GM23338 (cell line): ENCODE measurements at regions not wholly inside any gene's neighbourhood (a gene's known extent, or its start where the extent isn't known, plus 50 kb on each side); places are given as distances from the start of the nearest gene placed in this dataset.

Source experiments
- ATAC-seq: fragments of 200-7000 bp; cut with Tn5 transposase; 3 replicates; pipeline ENCODE4 v1.9.1; 2020
- DNase-seq: peaks from one replicate; pipeline ENCODE4 v3.0.0-alpha.2; 2015; ENCODE audit warnings: low spot score
- H2AFZ ChIP-seq: fragments of 200-600 bp; sonication (generic); 2 replicates; pipeline ENCODE4 v1.8.0; 2016; ENCODE audit warnings: antibody characterized with exemption, mild to moderate bottlenecking, moderate library complexity
- H3F3A ChIP-seq: fragments of 200-600 bp; sonication (generic); replicated peaks from 2 replicates; pipeline ENCODE4 v1.8.0; 2017; ENCODE audit warnings: antibody characterized with exemption, mixed run types, low read depth
- H3K27ac ChIP-seq: fragments of 200-600 bp; sonication (generic); 2 replicates; pipeline ENCODE4 v1.6.1; 2016; ENCODE audit warnings: low read depth
- H3K27me3 ChIP-seq: fragments of 200-600 bp; sonication (generic); 2 replicates; pipeline ENCODE4 v1.8.0; 2016; ENCODE audit warnings: mild to moderate bottlenecking, mixed run types, moderate library complexity; ENCODE audit not compliant: insufficient read depth
- H3K36me3 ChIP-seq: fragments of 200-600 bp; sonication (generic); 2 replicates; pipeline ENCODE4 v1.8.0; 2016; ENCODE audit warnings: mild to moderate bottlenecking; ENCODE audit not compliant: insufficient read depth
- H3K4me1 ChIP-seq: fragments of 200-600 bp; sonication (generic); 2 replicates; pipeline ENCODE4 v1.8.0; 2016; ENCODE audit warnings: mild to moderate bottlenecking, moderate library complexity; ENCODE audit not compliant: insufficient read depth
- H3K4me2 ChIP-seq: fragments of 200-600 bp; sonication (generic); 2 replicates; pipeline ENCODE4 v1.7.1; 2017; ENCODE audit warnings: mixed run types
- H3K4me3 ChIP-seq: fragments of 200-600 bp; sonication (generic); 2 replicates; pipeline ENCODE4 v1.6.1; 2016; ENCODE audit warnings: mixed run types
- H3K79me2 ChIP-seq: fragments of 200-600 bp; sonication (generic); replicated peaks from 2 replicates; pipeline ENCODE4 v1.8.0; 2017; ENCODE audit warnings: mild to moderate bottlenecking; ENCODE audit not compliant: insufficient read depth
- H3K9me2 ChIP-seq: fragments of 200-600 bp; sonication (generic); 2 replicates; pipeline ENCODE4 v1.8.0; 2017; ENCODE audit not compliant: insufficient read depth
- H4K20me1 ChIP-seq: fragments of 200-600 bp; sonication (generic); replicated peaks from 2 replicates; pipeline ENCODE4 v1.8.0; 2017; ENCODE audit warnings: mild to moderate bottlenecking; ENCODE audit not compliant: insufficient read depth
- H3K27ac Mint-ChIP-seq: 2 replicates; pipeline ENCODE4 v1.8.0; 2020; ENCODE audit warnings: inconsistent platforms, mild to moderate bottlenecking, moderate library complexity, mixed read lengths
- H3K27me3 Mint-ChIP-seq: 3 replicates; pipeline ENCODE4 v1.8.0; 2022; ENCODE audit warnings: low read depth, mild to moderate bottlenecking, moderate library complexity, mixed read lengths, inconsistent platforms; ENCODE audit not compliant: insufficient read depth, poor library complexity
- H3K36me3 Mint-ChIP-seq: 3 replicates; pipeline ENCODE4 v1.8.0; 2021; ENCODE audit warnings: low read depth, mild to moderate bottlenecking, inconsistent platforms, moderate library complexity, mixed read lengths
- H3K4me1 Mint-ChIP-seq: 3 replicates; pipeline ENCODE4 v1.8.0; 2020; ENCODE audit warnings: mild to moderate bottlenecking, inconsistent platforms, mixed read lengths
- H3K4me3 Mint-ChIP-seq: 3 replicates; pipeline ENCODE4 v1.8.0; 2021; ENCODE audit warnings: moderate library complexity, mild to moderate bottlenecking, inconsistent platforms, mixed read lengths
- H3K9me3 Mint-ChIP-seq: 3 replicates; pipeline ENCODE4 v1.8.0; 2020; ENCODE audit warnings: moderate library complexity, mild to moderate bottlenecking, inconsistent platforms, mixed read lengths
- CREB1 ChIP-seq: fragments of 250-450 bp; sonication (Bioruptor Pico); IDR thresholded peaks from 2 replicates; pipeline ENCODE4 v1.5.0; 2020; ENCODE audit warnings: low read depth, mild to moderate bottlenecking, moderate library complexity
- ETS1 ChIP-seq: IDR thresholded peaks from 2 replicates; pipeline ENCODE4 v1.6.1; 2016; ENCODE audit warnings: antibody characterized with exemption
- EZH2 ChIP-seq: fragments of 200-600 bp; sonication (generic); IDR thresholded peaks from one replicate; pipeline ENCODE4 v1.8.0; 2017; ENCODE audit warnings: antibody characterized with exemption, mild to moderate bottlenecking, low read depth; ENCODE audit not compliant: unreplicated experiment
- EZH2phosphoT487 ChIP-seq: fragments of 200-600 bp; sonication (generic); IDR thresholded peaks from one replicate; pipeline ENCODE4 v1.8.1; 2018; ENCODE audit warnings: antibody characterized with exemption; ENCODE audit not compliant: unreplicated experiment
- JUNB ChIP-seq: IDR thresholded peaks from one replicate; pipeline ENCODE4 v1.6.1; 2016; ENCODE audit warnings: antibody characterized with exemption; ENCODE audit not compliant: unreplicated experiment
- NANOG ChIP-seq: IDR thresholded peaks from 2 replicates; pipeline ENCODE4 v1.6.1; 2016; ENCODE audit warnings: antibody characterized with exemption, borderline replicate concordance
- POLR2AphosphoS5 ChIP-seq: IDR thresholded peaks from 2 replicates; pipeline ENCODE4 v1.6.1; 2016; ENCODE audit warnings: antibody characterized with exemption, low read depth
- STAT1 ChIP-seq: IDR thresholded peaks from one replicate; pipeline ENCODE4 v1.6.1; 2016; ENCODE audit warnings: antibody characterized with exemption; ENCODE audit not compliant: unreplicated experiment
- ZNF331 ChIP-seq: fragments of 250-450 bp; sonication (Bioruptor Pico); IDR thresholded peaks from 2 replicates; pipeline ENCODE4 v1.5.0; 2020; ENCODE audit warnings: low read depth, mild to moderate bottlenecking, moderate library complexity
- TF ChIP-seq, protein P1 (sequence below), 2 experiments: fragments of 200-600 bp in 1 of 2; sonication (generic) in 1 of 2; conservative IDR thresholded peaks; 2 replicates each; pipeline versions ENCODE4 v1.5.1 to v1.6.1; 2016 to 2017; ENCODE audit warnings: antibody characterized with exemption in 2 of 2, low read depth in 2 of 2, mild to moderate bottlenecking in 2 of 2, moderate library complexity in 1 of 2
- TF ChIP-seq, protein P2 (sequence below): IDR thresholded peaks from one replicate; pipeline ENCODE4 v1.6.1; 2018; ENCODE audit warnings: antibody characterized with exemption; ENCODE audit not compliant: unreplicated experiment
- TF ChIP-seq, protein P3 (sequence below): fragments of 250-450 bp; sonication (Bioruptor Pico); IDR thresholded peaks from 2 replicates; pipeline ENCODE4 v1.5.0; 2020; ENCODE audit warnings: mild to moderate bottlenecking, moderate library complexity

GRCh38 chr16:63516394-63516793, 1480.2 kb upstream of the CDH8 start:
- Histone ChIP-seq H3K4me1 (no peaks in the 10 kb centered on the region), H3K9me2 (no peaks in the 10 kb centered on the region), H3F3A (no peaks in the 10 kb centered on the region), H3K27me3 (no peaks in the 10 kb centered on the region), H3K27ac (no peak overlapping the region), H2AFZ (no peak overlapping the region), H3K4me3 (no peak overlapping the region), H3K4me2 (no peak overlapping the region), H3K36me3 (no peaks in the 10 kb centered on the region), H3K79me2 (no peaks in the 10 kb centered on the region), H4K20me1 (no peaks in the 10 kb centered on the region)
- H3K9me3 Mint-ChIP-seq: no peaks in the 10 kb centered on the region
- H3K27ac Mint-ChIP-seq: no peak overlapping the region
- TF ChIP-seq JUNB (no peak), ZNF331 (CRISPR knock-in tag) (no peak), CREB1 (CRISPR knock-in tag) (no peak), STAT1 (no peak), NANOG (no peak), ETS1 (no peak), POLR2AphosphoS5 (no peak), EZH2 (no peak), EZH2phosphoT487 (no peak)
- TF ChIP-seq, protein P1, sequence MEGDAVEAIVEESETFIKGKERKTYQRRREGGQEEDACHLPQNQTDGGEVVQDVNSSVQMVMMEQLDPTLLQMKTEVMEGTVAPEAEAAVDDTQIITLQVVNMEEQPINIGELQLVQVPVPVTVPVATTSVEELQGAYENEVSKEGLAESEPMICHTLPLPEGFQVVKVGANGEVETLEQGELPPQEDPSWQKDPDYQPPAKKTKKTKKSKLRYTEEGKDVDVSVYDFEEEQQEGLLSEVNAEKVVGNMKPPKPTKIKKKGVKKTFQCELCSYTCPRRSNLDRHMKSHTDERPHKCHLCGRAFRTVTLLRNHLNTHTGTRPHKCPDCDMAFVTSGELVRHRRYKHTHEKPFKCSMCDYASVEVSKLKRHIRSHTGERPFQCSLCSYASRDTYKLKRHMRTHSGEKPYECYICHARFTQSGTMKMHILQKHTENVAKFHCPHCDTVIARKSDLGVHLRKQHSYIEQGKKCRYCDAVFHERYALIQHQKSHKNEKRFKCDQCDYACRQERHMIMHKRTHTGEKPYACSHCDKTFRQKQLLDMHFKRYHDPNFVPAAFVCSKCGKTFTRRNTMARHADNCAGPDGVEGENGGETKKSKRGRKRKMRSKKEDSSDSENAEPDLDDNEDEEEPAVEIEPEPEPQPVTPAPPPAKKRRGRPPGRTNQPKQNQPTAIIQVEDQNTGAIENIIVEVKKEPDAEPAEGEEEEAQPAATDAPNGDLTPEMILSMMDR (conservative IDR thresholded peaks at IDR 0.05; ENCODE audit: low read depth in 2 of 2): no peak
- TF ChIP-seq, protein P2, sequence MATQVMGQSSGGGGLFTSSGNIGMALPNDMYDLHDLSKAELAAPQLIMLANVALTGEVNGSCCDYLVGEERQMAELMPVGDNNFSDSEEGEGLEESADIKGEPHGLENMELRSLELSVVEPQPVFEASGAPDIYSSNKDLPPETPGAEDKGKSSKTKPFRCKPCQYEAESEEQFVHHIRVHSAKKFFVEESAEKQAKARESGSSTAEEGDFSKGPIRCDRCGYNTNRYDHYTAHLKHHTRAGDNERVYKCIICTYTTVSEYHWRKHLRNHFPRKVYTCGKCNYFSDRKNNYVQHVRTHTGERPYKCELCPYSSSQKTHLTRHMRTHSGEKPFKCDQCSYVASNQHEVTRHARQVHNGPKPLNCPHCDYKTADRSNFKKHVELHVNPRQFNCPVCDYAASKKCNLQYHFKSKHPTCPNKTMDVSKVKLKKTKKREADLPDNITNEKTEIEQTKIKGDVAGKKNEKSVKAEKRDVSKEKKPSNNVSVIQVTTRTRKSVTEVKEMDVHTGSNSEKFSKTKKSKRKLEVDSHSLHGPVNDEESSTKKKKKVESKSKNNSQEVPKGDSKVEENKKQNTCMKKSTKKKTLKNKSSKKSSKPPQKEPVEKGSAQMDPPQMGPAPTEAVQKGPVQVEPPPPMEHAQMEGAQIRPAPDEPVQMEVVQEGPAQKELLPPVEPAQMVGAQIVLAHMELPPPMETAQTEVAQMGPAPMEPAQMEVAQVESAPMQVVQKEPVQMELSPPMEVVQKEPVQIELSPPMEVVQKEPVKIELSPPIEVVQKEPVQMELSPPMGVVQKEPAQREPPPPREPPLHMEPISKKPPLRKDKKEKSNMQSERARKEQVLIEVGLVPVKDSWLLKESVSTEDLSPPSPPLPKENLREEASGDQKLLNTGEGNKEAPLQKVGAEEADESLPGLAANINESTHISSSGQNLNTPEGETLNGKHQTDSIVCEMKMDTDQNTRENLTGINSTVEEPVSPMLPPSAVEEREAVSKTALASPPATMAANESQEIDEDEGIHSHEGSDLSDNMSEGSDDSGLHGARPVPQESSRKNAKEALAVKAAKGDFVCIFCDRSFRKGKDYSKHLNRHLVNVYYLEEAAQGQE: no peak
- TF ChIP-seq, protein P3, sequence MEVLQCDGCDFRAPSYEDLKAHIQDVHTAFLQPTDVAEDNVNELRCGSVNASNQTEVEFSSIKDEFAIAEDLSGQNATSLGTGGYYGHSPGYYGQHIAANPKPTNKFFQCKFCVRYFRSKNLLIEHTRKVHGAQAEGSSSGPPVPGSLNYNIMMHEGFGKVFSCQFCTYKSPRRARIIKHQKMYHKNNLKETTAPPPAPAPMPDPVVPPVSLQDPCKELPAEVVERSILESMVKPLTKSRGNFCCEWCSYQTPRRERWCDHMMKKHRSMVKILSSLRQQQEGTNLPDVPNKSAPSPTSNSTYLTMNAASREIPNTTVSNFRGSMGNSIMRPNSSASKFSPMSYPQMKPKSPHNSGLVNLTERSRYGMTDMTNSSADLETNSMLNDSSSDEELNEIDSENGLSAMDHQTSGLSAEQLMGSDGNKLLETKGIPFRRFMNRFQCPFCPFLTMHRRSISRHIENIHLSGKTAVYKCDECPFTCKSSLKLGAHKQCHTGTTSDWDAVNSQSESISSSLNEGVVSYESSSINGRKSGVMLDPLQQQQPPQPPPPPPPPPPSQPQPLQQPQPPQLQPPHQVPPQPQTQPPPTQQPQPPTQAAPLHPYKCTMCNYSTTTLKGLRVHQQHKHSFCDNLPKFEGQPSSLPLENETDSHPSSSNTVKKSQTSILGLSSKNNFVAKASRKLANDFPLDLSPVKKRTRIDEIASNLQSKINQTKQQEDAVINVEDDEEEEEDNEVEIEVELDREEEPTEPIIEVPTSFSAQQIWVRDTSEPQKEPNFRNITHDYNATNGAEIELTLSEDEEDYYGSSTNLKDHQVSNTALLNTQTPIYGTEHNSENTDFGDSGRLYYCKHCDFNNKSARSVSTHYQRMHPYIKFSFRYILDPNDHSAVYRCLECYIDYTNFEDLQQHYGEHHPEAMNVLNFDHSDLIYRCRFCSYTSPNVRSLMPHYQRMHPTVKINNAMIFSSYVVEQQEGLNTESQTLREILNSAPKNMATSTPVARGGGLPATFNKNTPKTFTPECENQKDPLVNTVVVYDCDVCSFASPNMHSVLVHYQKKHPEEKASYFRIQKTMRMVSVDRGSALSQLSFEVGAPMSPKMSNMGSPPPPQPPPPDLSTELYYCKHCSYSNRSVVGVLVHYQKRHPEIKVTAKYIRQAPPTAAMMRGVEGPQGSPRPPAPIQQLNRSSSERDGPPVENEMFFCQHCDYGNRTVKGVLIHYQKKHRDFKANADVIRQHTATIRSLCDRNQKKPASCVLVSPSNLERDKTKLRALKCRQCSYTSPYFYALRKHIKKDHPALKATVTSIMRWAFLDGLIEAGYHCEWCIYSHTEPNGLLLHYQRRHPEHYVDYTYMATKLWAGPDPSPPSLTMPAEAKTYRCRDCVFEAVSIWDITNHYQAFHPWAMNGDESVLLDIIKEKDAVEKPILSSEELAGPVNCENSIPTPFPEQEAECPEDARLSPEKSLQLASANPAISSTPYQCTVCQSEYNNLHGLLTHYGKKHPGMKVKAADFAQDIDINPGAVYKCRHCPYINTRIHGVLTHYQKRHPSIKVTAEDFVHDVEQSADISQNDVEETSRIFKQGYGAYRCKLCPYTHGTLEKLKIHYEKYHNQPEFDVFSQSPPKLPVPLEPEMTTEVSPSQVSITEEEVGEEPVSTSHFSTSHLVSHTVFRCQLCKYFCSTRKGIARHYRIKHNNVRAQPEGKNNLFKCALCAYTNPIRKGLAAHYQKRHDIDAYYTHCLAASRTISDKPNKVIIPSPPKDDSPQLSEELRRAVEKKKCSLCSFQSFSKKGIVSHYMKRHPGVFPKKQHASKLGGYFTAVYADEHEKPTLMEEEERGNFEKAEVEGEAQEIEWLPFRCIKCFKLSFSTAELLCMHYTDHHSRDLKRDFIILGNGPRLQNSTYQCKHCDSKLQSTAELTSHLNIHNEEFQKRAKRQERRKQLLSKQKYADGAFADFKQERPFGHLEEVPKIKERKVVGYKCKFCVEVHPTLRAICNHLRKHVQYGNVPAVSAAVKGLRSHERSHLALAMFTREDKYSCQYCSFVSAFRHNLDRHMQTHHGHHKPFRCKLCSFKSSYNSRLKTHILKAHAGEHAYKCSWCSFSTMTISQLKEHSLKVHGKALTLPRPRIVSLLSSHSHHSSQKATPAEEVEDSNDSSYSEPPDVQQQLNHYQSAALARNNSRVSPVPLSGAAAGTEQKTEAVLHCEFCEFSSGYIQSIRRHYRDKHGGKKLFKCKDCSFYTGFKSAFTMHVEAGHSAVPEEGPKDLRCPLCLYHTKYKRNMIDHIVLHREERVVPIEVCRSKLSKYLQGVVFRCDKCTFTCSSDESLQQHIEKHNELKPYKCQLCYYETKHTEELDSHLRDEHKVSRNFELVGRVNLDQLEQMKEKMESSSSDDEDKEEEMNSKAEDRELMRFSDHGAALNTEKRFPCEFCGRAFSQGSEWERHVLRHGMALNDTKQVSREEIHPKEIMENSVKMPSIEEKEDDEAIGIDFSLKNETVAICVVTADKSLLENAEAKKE (CRISPR knock-in tag): no peak
- H3K36me3 Mint-ChIP-seq: no peaks in the 10 kb centered on the region
- no peaks in the 10 kb centered on the region for H3K27me3 Mint-ChIP-seq
- DNase-seq (no peak), ATAC-seq (no peak)
- no peak overlapping the region for H3K4me3 Mint-ChIP-seq
- no peaks in the 10 kb centered on the region for H3K4me1 Mint-ChIP-seq
